Peyer's patch (tissue), 4 donors: ENCODE measurements at regions not wholly inside any gene's neighbourhood (a gene's known extent, or its start where the extent isn't known, plus 50 kb on each side); places are given as distances from the start of the nearest gene placed in this dataset.

Source experiments
- POLR2A ChIP-seq, 2 donors: fragments of 450-650 bp; IDR thresholded peaks; one replicate each; pipeline ENCODE4 v1.5.1; 2017; ENCODE audit warnings: antibody characterized with exemption in 2 of 2, mild to moderate bottlenecking in 2 of 2, moderate library complexity in 2 of 2
- TF ChIP-seq, protein P1 (sequence below), 6 experiments: fragments of 450-650 bp in 4 of 6; fragments of 200-600 bp in 2 of 6; sonication (generic) in 1 of 6; IDR thresholded peaks; one replicate each; pipeline ENCODE4 v1.5.1; 2017 to 2019; ENCODE audit warnings: antibody characterized with exemption in 6 of 6, mild to moderate bottlenecking in 3 of 6, moderate library complexity in 1 of 6

DNA sequence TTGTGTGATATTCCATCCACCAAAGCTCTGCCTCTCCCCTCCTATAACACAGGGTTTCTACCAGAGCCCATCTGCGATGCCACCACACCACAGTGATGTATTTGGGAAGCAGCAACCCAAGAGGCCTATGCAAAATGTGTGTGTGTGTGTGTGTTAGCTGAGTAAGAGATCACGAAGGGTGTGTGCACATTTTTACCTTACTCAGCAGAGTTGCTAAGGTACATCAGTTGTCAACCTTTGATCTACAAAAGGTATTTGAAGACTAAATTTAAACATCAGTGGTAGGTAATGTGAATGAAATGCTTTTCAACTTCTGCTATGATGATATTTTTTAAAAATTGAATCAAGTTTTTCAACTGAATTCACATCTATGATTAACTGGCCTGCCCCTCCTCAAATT, 227.6 kb downstream of the FBXO15 start:
- no peak for TF ChIP-seq POLR2A (IDR thresholded peaks at IDR 0.05)
- TF ChIP-seq, protein P1, sequence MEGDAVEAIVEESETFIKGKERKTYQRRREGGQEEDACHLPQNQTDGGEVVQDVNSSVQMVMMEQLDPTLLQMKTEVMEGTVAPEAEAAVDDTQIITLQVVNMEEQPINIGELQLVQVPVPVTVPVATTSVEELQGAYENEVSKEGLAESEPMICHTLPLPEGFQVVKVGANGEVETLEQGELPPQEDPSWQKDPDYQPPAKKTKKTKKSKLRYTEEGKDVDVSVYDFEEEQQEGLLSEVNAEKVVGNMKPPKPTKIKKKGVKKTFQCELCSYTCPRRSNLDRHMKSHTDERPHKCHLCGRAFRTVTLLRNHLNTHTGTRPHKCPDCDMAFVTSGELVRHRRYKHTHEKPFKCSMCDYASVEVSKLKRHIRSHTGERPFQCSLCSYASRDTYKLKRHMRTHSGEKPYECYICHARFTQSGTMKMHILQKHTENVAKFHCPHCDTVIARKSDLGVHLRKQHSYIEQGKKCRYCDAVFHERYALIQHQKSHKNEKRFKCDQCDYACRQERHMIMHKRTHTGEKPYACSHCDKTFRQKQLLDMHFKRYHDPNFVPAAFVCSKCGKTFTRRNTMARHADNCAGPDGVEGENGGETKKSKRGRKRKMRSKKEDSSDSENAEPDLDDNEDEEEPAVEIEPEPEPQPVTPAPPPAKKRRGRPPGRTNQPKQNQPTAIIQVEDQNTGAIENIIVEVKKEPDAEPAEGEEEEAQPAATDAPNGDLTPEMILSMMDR (IDR thresholded peaks at IDR 0.05): no peak
